ENCODE measurements at regions not wholly inside any gene's neighbourhood (a gene's known extent, or its start where the extent isn't known, plus 50 kb on each side); places are given as distances from the start of the nearest gene placed in this dataset.

DNA sequence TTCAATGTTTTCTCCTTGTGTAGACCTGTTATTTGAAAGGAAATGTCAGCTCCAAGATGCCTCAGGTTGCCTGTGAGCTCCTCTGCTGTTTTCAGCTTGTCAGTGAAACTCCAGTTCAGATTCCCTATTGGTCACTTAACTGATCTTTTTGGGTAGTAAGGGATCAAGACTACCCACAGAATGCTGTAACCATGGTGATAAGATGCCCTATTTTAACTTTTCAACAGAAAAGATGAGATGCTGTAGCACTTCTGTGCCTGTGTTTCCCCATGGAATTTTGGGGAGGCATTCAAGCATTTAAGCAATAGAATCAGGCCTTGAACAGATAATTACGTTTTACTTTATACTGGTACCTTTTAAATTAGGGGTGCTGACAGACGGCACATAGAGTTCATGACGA, 106.6 kb upstream of the H2AZ1 start:
- H3K4me3 Mint-ChIP-seq (ENCODE audit: unreplicated experiment): no peak overlapping the region
- H3K27me3 Mint-ChIP-seq (ENCODE audit: unreplicated experiment): peaks cover under 1% of the 10 kb centered on the region
- H3K9me3 Mint-ChIP-seq (ENCODE audit: unreplicated experiment): no peaks in the 10 kb centered on the region
- no peaks in the 10 kb centered on the region for H3K4me1 Mint-ChIP-seq (ENCODE audit: unreplicated experiment)
- no peak for DNase-seq (ENCODE audit: low spot score)
- H3K27ac Mint-ChIP-seq (ENCODE audit: unreplicated experiment): no peak overlapping the region
- H3K36me3 Mint-ChIP-seq (ENCODE audit: low read depth, unreplicated experiment): no peaks in the 10 kb centered on the region
- TF ChIP-seq CTCF (IDR thresholded peaks at IDR 0.05; ENCODE audit: unreplicated experiment): no peak

DNA sequence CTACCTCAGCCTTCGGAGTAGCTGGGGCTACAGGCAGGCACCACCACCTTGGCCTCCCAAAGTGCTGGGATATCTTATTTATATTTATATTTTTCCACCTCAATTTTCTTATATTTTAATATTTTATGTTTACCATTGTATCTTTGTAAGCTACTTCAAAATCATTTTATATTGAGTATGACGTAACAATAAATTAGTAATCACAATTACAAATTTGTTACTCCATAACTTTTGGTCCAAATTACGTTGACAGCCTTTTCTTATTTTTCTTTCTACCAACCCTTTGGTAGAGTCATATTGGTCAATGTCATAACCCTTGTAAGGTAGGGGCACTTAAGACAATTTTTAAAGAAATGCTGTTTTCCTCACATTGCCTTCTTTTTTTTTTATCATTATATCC, 104.0 kb upstream of the H2AZ1 start:
- H3K36me3 Mint-ChIP-seq (ENCODE audit: low read depth, unreplicated experiment): peaks cover 3% of the 10 kb centered on the region
- no peak overlapping the region for H3K4me3 Mint-ChIP-seq (ENCODE audit: unreplicated experiment)
- DNase-seq (ENCODE audit: low spot score): no peak
- no peaks in the 10 kb centered on the region for H3K9me3 Mint-ChIP-seq (ENCODE audit: unreplicated experiment)
- TF ChIP-seq CTCF (IDR thresholded peaks at IDR 0.05; ENCODE audit: unreplicated experiment): no peak
- no peak overlapping the region for H3K27ac Mint-ChIP-seq (ENCODE audit: unreplicated experiment)
- H3K27me3 Mint-ChIP-seq (ENCODE audit: unreplicated experiment): no peaks in the 10 kb centered on the region
- H3K4me1 Mint-ChIP-seq (ENCODE audit: unreplicated experiment): no peaks in the 10 kb centered on the region

DNA sequence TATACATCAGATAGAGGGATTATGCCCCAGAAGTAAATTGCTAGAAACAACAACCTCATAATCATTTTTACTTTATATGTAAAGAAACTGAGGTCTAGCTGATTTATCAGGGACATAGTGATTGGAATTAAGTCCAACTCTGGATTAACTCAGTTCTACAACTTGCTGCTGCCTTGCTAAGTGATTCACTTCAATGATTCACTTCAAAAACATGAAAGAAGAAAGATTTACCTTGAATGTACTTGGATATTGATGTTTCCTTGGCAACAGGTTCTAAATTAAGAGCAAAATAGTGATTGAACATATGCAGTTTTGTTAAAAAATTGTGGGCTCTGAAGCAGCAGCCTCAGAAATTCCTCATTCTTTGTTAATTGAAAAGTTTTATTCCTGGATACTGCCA, 99.8 kb upstream of the H2AZ1 start:
- Mint-ChIP-seq H3K36me3 (ENCODE audit: low read depth, unreplicated experiment) (peaks cover 3% of the 10 kb centered on the region), H3K9me3 (ENCODE audit: unreplicated experiment) (no peaks in the 10 kb centered on the region), H3K4me3 (ENCODE audit: unreplicated experiment) (no peak overlapping the region), H3K27me3 (ENCODE audit: unreplicated experiment) (no peaks in the 10 kb centered on the region), H3K4me1 (ENCODE audit: unreplicated experiment) (no peaks in the 10 kb centered on the region), H3K27ac (ENCODE audit: unreplicated experiment) (no peak overlapping the region)
- TF ChIP-seq CTCF (IDR thresholded peaks at IDR 0.05; ENCODE audit: unreplicated experiment): no peak
- DNase-seq (ENCODE audit: low spot score): no peak

GRCh38 chr4:100042711-100043110, 92.6 kb upstream of the H2AZ1 start:
- no peaks in the 10 kb centered on the region for H3K9me3 Mint-ChIP-seq (ENCODE audit: unreplicated experiment)
- no peak for TF ChIP-seq CTCF (IDR thresholded peaks at IDR 0.05; ENCODE audit: unreplicated experiment)
- H3K27me3 Mint-ChIP-seq (ENCODE audit: unreplicated experiment): no peaks in the 10 kb centered on the region
- no peak overlapping the region for H3K4me3 Mint-ChIP-seq (ENCODE audit: unreplicated experiment)
- no peak overlapping the region for H3K27ac Mint-ChIP-seq (ENCODE audit: unreplicated experiment)
- no peaks in the 10 kb centered on the region for H3K36me3 Mint-ChIP-seq (ENCODE audit: low read depth, unreplicated experiment)
- no peaks in the 10 kb centered on the region for H3K4me1 Mint-ChIP-seq (ENCODE audit: unreplicated experiment)
- DNase-seq (ENCODE audit: low spot score): no peak

- Mint-ChIP-seq H3K27ac (ENCODE audit: unreplicated experiment) (no peak overlapping the region), H3K4me3 (ENCODE audit: unreplicated experiment) (no peak overlapping the region)
Measured at GRCh38 chr4:100042235-100042634, 92.2 kb upstream of the H2AZ1 start.

More at GRCh38 chr4:100042235-100042634, 92.2 kb upstream of the H2AZ1 start:
- Mint-ChIP-seq H3K27me3 (ENCODE audit: unreplicated experiment) (no peaks in the 10 kb centered on the region), H3K9me3 (ENCODE audit: unreplicated experiment) (no peaks in the 10 kb centered on the region), H3K4me1 (ENCODE audit: unreplicated experiment) (no peaks in the 10 kb centered on the region), H3K36me3 (ENCODE audit: low read depth, unreplicated experiment) (peaks cover 2% of the 10 kb centered on the region)
- TF ChIP-seq CTCF (IDR thresholded peaks at IDR 0.05; ENCODE audit: unreplicated experiment): no peak
- no peak for DNase-seq (ENCODE audit: low spot score)
